Mammary epithelial cell (primary cell): ENCODE measurements at regions not wholly inside any gene's neighbourhood (a gene's known extent, or its start where the extent isn't known, plus 50 kb on each side); places are given as distances from the start of the nearest gene placed in this dataset.

Source experiments
- CTCF ChIP-seq, 2 donors: IDR thresholded peaks in 1 of 2; conservative IDR thresholded peaks in 1 of 2; 2 replicates each; pipeline ENCODE4 v1.5.1; 2011 to 2012; ENCODE audit warnings: inconsistent platforms in 2 of 2, low read length in 2 of 2, mild to moderate bottlenecking in 2 of 2, control low read depth in 1 of 2, low read depth in 1 of 2; ENCODE audit not compliant: insufficient read depth in 1 of 2; ENCODE audit errors: extremely low read depth in 1 of 2
- EZH2 ChIP-seq: IDR thresholded peaks from 2 replicates; pipeline ENCODE4 v1.6.1; 2012; ENCODE audit warnings: low read length, inconsistent platforms, borderline replicate concordance

- no peak for TF ChIP-seq EZH2
- TF ChIP-seq CTCF (conservative IDR thresholded peaks at IDR 0.05 in 1 of 2, IDR thresholded peaks at IDR 0.05 in 1 of 2; ENCODE audit: extremely low read depth in 1 of 2, insufficient read depth in 1 of 2, low read depth in 1 of 2, low read length in 2 of 2) = no peak
Measured at GRCh38 chr1:234672349-234673135, 62.6 kb upstream of the IRF2BP2 start.
